K562 (cell line): ENCODE measurements at regions not wholly inside any gene's neighbourhood (a gene's known extent, or its start where the extent isn't known, plus 50 kb on each side); places are given as distances from the start of the nearest gene placed in this dataset.

Source experiments
- ATAC-seq: fragments of 200-7000 bp; cut with Tn5 transposase; 3 replicates; pipeline ENCODE4 v1.9.1; 2020; ENCODE audit warnings: moderate library complexity
- BruUV-seq: library from RNA; stranded (reverse); fragments of 400-500 nt; replicated peaks from 2 replicates; lab custom pipeline; 2021; lab: Mats Ljungman, UMichigan
- CTCF ChIA-PET: fragments of 300-600 bp; formaldehyde crosslinking; extraction: SDS; loops from one replicate; lab custom pipeline; 2021; ENCODE audit warnings: low intra/inter-chr PET ratio; lab: Yijun Ruan, JAX
- POLR2A ChIA-PET: fragments of 300-600, 350-650 bp; sonication (Branson Sonifier 250); formaldehyde crosslinking; extraction: SDS; loops from one replicate; lab custom pipeline; 2021; ENCODE audit warnings: antibody characterized with exemption, inconsistent platforms; lab: Yijun Ruan, JAX
- DNase-seq, 4 experiments: peaks; one replicate each; pipeline versions ENCODE4 v3.0.0 to v3.0.0-alpha.2; 2011 to 2018; ENCODE audit warnings: low spot score in 3 of 4, mixed read lengths in 3 of 4; ENCODE audit errors: extremely low read depth in 1 of 4
- FAIRE-seq: peaks from 2 replicates; lab custom pipeline; 2011; peaks lifted over from hg19 to GRCh38; lab: Jason Lieb, UNC
- H2AFZ ChIP-seq: 2 replicates; pipeline ENCODE4 v1.6.0; 2011; ENCODE audit warnings: low read depth, low read length, control low read depth, inconsistent platforms
- H3K27ac ChIP-seq: fragments of 200-600 bp; 3 replicates; pipeline ENCODE4 v1.8.0; 2011; ENCODE audit warnings: low read depth, mild to moderate bottlenecking, control low read depth, inconsistent platforms, low read length, moderate library complexity, mixed read lengths; ENCODE audit errors: extremely low read depth
- H3K27me3 ChIP-seq, 2 experiments: fragments of 300-600 bp in 1 of 2; 2 replicates in 1 of 2; 3 replicates in 1 of 2; pipeline versions ENCODE4 v1.6.0 to v1.8.0; 2011; ENCODE audit warnings: inconsistent platforms in 2 of 2, low read length in 2 of 2, mild to moderate bottlenecking in 1 of 2, mixed read lengths in 1 of 2, moderate library complexity in 1 of 2; ENCODE audit not compliant: control insufficient read depth in 2 of 2, insufficient read depth in 2 of 2
- H3K36me3 ChIP-seq: fragments of 300-600 bp; 3 replicates; pipeline ENCODE4 v1.8.0; 2011; ENCODE audit warnings: mild to moderate bottlenecking, low read length, inconsistent platforms; ENCODE audit not compliant: control insufficient read depth, insufficient read depth
- H3K4me1 ChIP-seq, 2 experiments: fragments of 200-600 bp in 1 of 2; replicated peaks in 1 of 2; 2 replicates in 1 of 2; 3 replicates in 1 of 2; pipeline versions ENCODE4 v1.5.1 to v1.8.0; 2011; ENCODE audit warnings: inconsistent platforms in 2 of 2, low read length in 2 of 2, mild to moderate bottlenecking in 1 of 2, mixed read lengths in 1 of 2, moderate library complexity in 1 of 2; ENCODE audit not compliant: control insufficient read depth in 2 of 2, insufficient read depth in 2 of 2
- H3K4me2 ChIP-seq: 2 replicates; pipeline ENCODE4 v1.6.1; 2011; ENCODE audit warnings: low read length, control low read depth, inconsistent platforms, mixed read lengths; ENCODE audit not compliant: insufficient read depth
- H3K4me3 ChIP-seq: fragments of 200-600 bp; sonication (generic), shearing (Covaris generic); 2 replicates; pipeline ENCODE4 v1.5.1; 2016; ENCODE audit warnings: control low read depth, inconsistent platforms
- H3K79me2 ChIP-seq: fragments of 200-600 bp; 3 replicates; pipeline ENCODE4 v1.8.0; 2011; ENCODE audit warnings: low read length, inconsistent platforms; ENCODE audit not compliant: control insufficient read depth, insufficient read depth
- H3K9ac ChIP-seq, 2 experiments: 2 replicates each; pipeline versions ENCODE4 v1.6.0 to v1.6.1; 2011; ENCODE audit warnings: low read depth in 2 of 2, low read length in 2 of 2, control low read depth in 1 of 2, inconsistent platforms in 1 of 2, mild to moderate bottlenecking in 1 of 2, mixed read lengths in 1 of 2; ENCODE audit not compliant: insufficient read depth in 1 of 2
- H3K9me1 ChIP-seq: one replicate; pipeline ENCODE4 v1.6.0; 2011; ENCODE audit warnings: inconsistent platforms, mild to moderate bottlenecking, low read length, moderate library complexity; ENCODE audit not compliant: control insufficient read depth, insufficient read depth
- H3K9me3 ChIP-seq: replicated peaks from 2 replicates; pipeline ENCODE4 v1.5.1; 2011; ENCODE audit warnings: low read depth, low read length, inconsistent platforms; ENCODE audit not compliant: control insufficient read depth, insufficient read depth
- H4K20me1 ChIP-seq: replicated peaks from 2 replicates; pipeline ENCODE4 v1.6.1; 2011; ENCODE audit warnings: low read length, inconsistent platforms, mixed read lengths; ENCODE audit not compliant: control insufficient read depth, insufficient read depth
- DDX20 ChIP-seq: fragments of 450-650 bp; IDR thresholded peaks from 2 replicates; pipeline ENCODE4 v1.6.1; 2016; ENCODE audit warnings: missing genetic modification characterization, low read depth, mild to moderate bottlenecking, missing compliant biosample characterization, moderate library complexity
- FUS ChIP-seq: fragments of 200-400 bp; formaldehyde crosslinking; optimal IDR thresholded peaks from 2 replicates; pipeline ENCODE3; 2017; ENCODE audit warnings: low read depth, low read length
- JUNB ChIP-seq: fragments of 450-650 bp; formaldehyde crosslinking; conservative IDR thresholded peaks from 2 replicates; pipeline ENCODE4 v1.4.0; 2020; ENCODE audit warnings: mild to moderate bottlenecking
- MAFF ChIP-seq: IDR thresholded peaks from 2 replicates; pipeline ENCODE4 v1.6.1; 2012; ENCODE audit warnings: low read length, improper control_type of control experiment
- MCM7 ChIP-seq, 2 experiments: fragments of 450-650 bp; IDR thresholded peaks; 2 replicates each; pipeline ENCODE4 v1.6.1; 2016 to 2018
- POU5F1 ChIP-seq: fragments of 150-350 bp; IDR thresholded peaks from 2 replicates; pipeline ENCODE4 v1.6.1; 2014; ENCODE audit warnings: borderline replicate concordance, low read length, low read depth, mild to moderate bottlenecking; ENCODE audit not compliant: partially characterized antibody
- ZNF253 ChIP-seq: fragments of 250-450 bp; sonication (Bioruptor Pico); conservative IDR thresholded peaks from 2 replicates; pipeline ENCODE4 v1.6.1; 2021; ENCODE audit warnings: mild to moderate bottlenecking
- ZNF263 ChIP-seq: sonication (generic); formaldehyde crosslinking; IDR thresholded peaks from 2 replicates; pipeline ENCODE4 v1.8.0; 2022; ENCODE audit warnings: mild to moderate bottlenecking, missing genetic modification reagents, borderline replicate concordance
- WGBS: fragments of 100-300 bp; shearing (Covaris generic); methylation state at CpG from one replicate; pipeline ENCODE4 v1.1.6; 2016; ENCODE audit warnings: low coverage, mixed read lengths; ENCODE audit not compliant: insufficient coverage; ENCODE audit errors: missing lambda C conversion rate; 5-methylcytosine and 5-hydroxymethylcytosine counted together
- in situ Hi-C: fragments of 300-500 bp; cut with MboI; formaldehyde crosslinking; loops from 4 replicates; pipeline ENCODE4 v1.15.0; 2018; ENCODE audit warnings: inconsistent platforms, mixed read lengths
- intact Hi-C: fragments of 100-400 bp; cut with micrococcal nuclease; formaldehyde crosslinking; loops from 2 replicates; pipeline ENCODE4 v1.14.2; 2022

- H3K9me1 ChIP-seq: no peaks in the 10 kb centered on the region
- H3K27me3 ChIP-seq: no peaks in the 10 kb centered on the region; a peak in 1 of 5 replicates
- no peaks in the 10 kb centered on the region for H3K36me3 ChIP-seq
- no peak overlapping the region for H2AFZ ChIP-seq
- no peak overlapping the region for H3K9ac ChIP-seq
- no peak overlapping the region for H3K4me3 ChIP-seq
- no TSS peak for BruUV-seq
- H3K4me1 ChIP-seq: no peaks in the 10 kb centered on the region
- ChIA-PET CTCF (no interaction called here), POLR2A (interaction anchor here (0.6 to 1.3 kb wide), 3 partner anchors 9 to 965 kb away, joined by 3 to 4 read pairs (median 3); no protein-coding TSS in a partner anchor)
- H3K4me2 ChIP-seq: no peak overlapping the region
- H3K79me2 ChIP-seq: no peaks in the 10 kb centered on the region
- 3% methylated on average over 6 of the region's 6 CpGs for WGBS
- DNase-seq (no peak), FAIRE-seq (no peak), ATAC-seq (no peak)
- no peak for TF ChIP-seq DDX20
- no peak for TF ChIP-seq JUNB (CRISPR knock-in tag)
- TF ChIP-seq ZNF253: no peak
- TF ChIP-seq ZNF263: no peak
- no peak for TF ChIP-seq MCM7 (IDR thresholded peaks at IDR 0.05)
- TF ChIP-seq POU5F1: no peak
- TF ChIP-seq MAFF: no peak
- TF ChIP-seq FUS: no peak
- no peaks in the 10 kb centered on the region for H4K20me1 ChIP-seq
- peaks cover 3% of the 10 kb centered on the region for H3K9me3 ChIP-seq
- no peak overlapping the region for H3K27ac ChIP-seq
- in situ Hi-C loops: no loop called here
- intact Hi-C loops: no loop called here
Observed at GRCh38 chr1:14037101-14037847, 337.3 kb downstream of the PRDM2 start.
